OCI-LY7 (cell line): ENCODE measurements at regions not wholly inside any gene's neighbourhood (a gene's known extent, or its start where the extent isn't known, plus 50 kb on each side); places are given as distances from the start of the nearest gene placed in this dataset.

Experiments used
- BruUV-seq: library from RNA; stranded (reverse); fragments of 400-500 nt; replicated peaks from 2 replicates; lab custom pipeline; 2021; lab: Mats Ljungman, UMichigan
- CTCF ChIA-PET: fragments of 300-600 bp; sonication (Branson Sonifier 250); formaldehyde crosslinking; loops from one replicate; lab custom pipeline; 2022; ENCODE audit warnings: antibody characterized with exemption; ENCODE audit not compliant: unreplicated experiment; lab: Charles Lee
- POLR2A ChIA-PET: fragments of 300-600 bp; sonication (Branson Sonifier 250); formaldehyde crosslinking; loops from one replicate; lab custom pipeline; 2022; ENCODE audit warnings: antibody characterized with exemption; lab: Charles Lee
- DNase-seq: peaks from one replicate; pipeline ENCODE4 v3.0.0-alpha.2; 2015; ENCODE audit warnings: low spot score
- H2AFZ ChIP-seq: fragments of 200-600 bp; sonication (generic), shearing (Covaris generic); 2 replicates; pipeline ENCODE4 v1.6.1; 2014; ENCODE audit warnings: mild to moderate bottlenecking, antibody characterized with exemption, low read length, moderate library complexity
- H3K27ac ChIP-seq: fragments of 200-600 bp; sonication (generic); 2 replicates; pipeline ENCODE4 v1.5.1; 2014; ENCODE audit warnings: mixed run types, low read depth, mild to moderate bottlenecking, moderate library complexity, low read length, inconsistent platforms; ENCODE audit not compliant: poor library complexity, severe bottlenecking
- H3K36me3 ChIP-seq: fragments of 200-600 bp; sonication (generic); 2 replicates; pipeline ENCODE4 v1.6.1; 2014; ENCODE audit warnings: mild to moderate bottlenecking, antibody characterized with exemption, low read length, moderate library complexity, mixed read lengths; ENCODE audit not compliant: insufficient read depth
- H3K4me1 ChIP-seq: fragments of 200-600 bp; sonication (generic); 2 replicates; pipeline ENCODE4 v1.5.1; 2014; ENCODE audit warnings: mild to moderate bottlenecking, low read length; ENCODE audit not compliant: insufficient read depth, poor library complexity, severe bottlenecking
- H3K4me2 ChIP-seq: fragments of 200-600 bp; sonication (generic); 2 replicates; pipeline ENCODE4 v1.6.1; 2014; ENCODE audit warnings: mild to moderate bottlenecking, low read length
- H3K4me3 ChIP-seq: fragments of 200-600 bp; sonication (generic); 2 replicates; pipeline ENCODE4 v1.5.1; 2014; ENCODE audit warnings: mild to moderate bottlenecking, low read depth, low read length; ENCODE audit not compliant: poor library complexity, severe bottlenecking
- H3K79me2 ChIP-seq: fragments of 200-600 bp; sonication (generic); 2 replicates; pipeline ENCODE4 v1.6.1; 2016; ENCODE audit warnings: low read depth, mild to moderate bottlenecking, low read length, moderate library complexity, mixed read lengths; ENCODE audit not compliant: insufficient read depth
- H3K9me2 ChIP-seq: fragments of 200-600 bp; sonication (generic); 2 replicates; pipeline ENCODE4 v1.6.1; 2016; ENCODE audit warnings: mild to moderate bottlenecking, low read length, mixed read lengths; ENCODE audit not compliant: insufficient read depth
- H3K9me3 ChIP-seq: fragments of 200-600 bp; sonication (generic); 2 replicates; pipeline ENCODE4 v1.6.1; 2014; ENCODE audit warnings: mild to moderate bottlenecking, mixed run types, low read length, mixed read lengths
- H4K20me1 ChIP-seq: fragments of 200-600 bp; sonication (generic); 2 replicates; pipeline ENCODE4 v1.6.1; 2014; ENCODE audit warnings: mild to moderate bottlenecking, antibody characterized with exemption, low read length, moderate library complexity, mixed read lengths; ENCODE audit not compliant: insufficient read depth
- CTCF ChIP-seq: fragments of 200-600 bp; sonication (generic); conservative IDR thresholded peaks from 2 replicates; pipeline ENCODE4 v1.5.1; 2014; ENCODE audit warnings: mild to moderate bottlenecking, antibody characterized with exemption, low read length, moderate library complexity, mixed read lengths
- EZH2phosphoT487 ChIP-seq: fragments of 200-600 bp; sonication (generic); IDR thresholded peaks from 2 replicates; pipeline ENCODE4 v1.6.1; 2018; ENCODE audit warnings: low read depth, borderline replicate concordance, mild to moderate bottlenecking, mixed run types, antibody characterized with exemption, low read length, moderate library complexity, mixed read lengths
- intact Hi-C: fragments of 100-400 bp; cut with micrococcal nuclease; formaldehyde crosslinking; loops from one replicate; pipeline ENCODE4 v1.10.0; 2022; ENCODE audit not compliant: unreplicated experiment

- Histone ChIP-seq H3K79me2 (no peaks in the 10 kb centered on the region), H3K4me2 (no peak overlapping the region), H3K9me2 (no peaks in the 10 kb centered on the region), H3K27ac (no peak overlapping the region), H2AFZ (no peak overlapping the region), H4K20me1 (no peaks in the 10 kb centered on the region), H3K9me3 (no peaks in the 10 kb centered on the region), H3K36me3 (no peaks in the 10 kb centered on the region), H3K4me3 (no peak overlapping the region), H3K4me1 (no peaks in the 10 kb centered on the region)
- CTCF ChIA-PET = no interaction called here
- TF ChIP-seq EZH2phosphoT487 (no peak), CTCF (no peak)
- DNase-seq = no peak
- intact Hi-C loops = no loop called here
- POLR2A ChIA-PET = interaction anchor here (0.5 kb wide), 1 partner anchor 227 kb away, joined by 3 read pairs; no protein-coding TSS in a partner anchor
- BruUV-seq = no TSS peak
Observed at GRCh38 chr11:109034339-109034696, 369.4 kb downstream of the DDX10 start.

GRCh38 chr11:109035284-109035683, 370.4 kb downstream of the DDX10 start:
- Histone ChIP-seq H3K27ac (no peak overlapping the region), H3K9me3 (no peaks in the 10 kb centered on the region), H3K36me3 (no peaks in the 10 kb centered on the region), H3K79me2 (no peaks in the 10 kb centered on the region), H3K4me1 (no peaks in the 10 kb centered on the region), H3K4me2 (no peak overlapping the region), H3K9me2 (no peaks in the 10 kb centered on the region), H3K4me3 (no peak overlapping the region), H4K20me1 (no peaks in the 10 kb centered on the region), H2AFZ (no peak overlapping the region)
- intact Hi-C loops = no loop called here
- no peak for DNase-seq
- no TSS peak for BruUV-seq
- POLR2A ChIA-PET = no interaction called here
- CTCF ChIA-PET = no interaction called here
- TF ChIP-seq EZH2phosphoT487 (no peak), CTCF (no peak)

- Histone ChIP-seq H3K9me3 (no peaks in the 10 kb centered on the region), H3K4me1 (no peaks in the 10 kb centered on the region), H3K79me2 (no peaks in the 10 kb centered on the region), H3K4me3 (no peak overlapping the region), H3K27ac (no peak overlapping the region), H4K20me1 (no peaks in the 10 kb centered on the region), H2AFZ (no peak overlapping the region), H3K36me3 (no peaks in the 10 kb centered on the region), H3K9me2 (no peaks in the 10 kb centered on the region), H3K4me2 (no peak overlapping the region)
- intact Hi-C loops = no loop called here
- DNase-seq = no peak
- POLR2A ChIA-PET = interaction anchor here (0.7 kb wide), 1 partner anchor 387 kb away, joined by 3 read pairs; no protein-coding TSS in a partner anchor
- no TSS peak for BruUV-seq
- CTCF ChIA-PET = no interaction called here
- TF ChIP-seq EZH2phosphoT487 (no peak), CTCF (no peak)
Observed at GRCh38 chr11:109036011-109036410, 371.1 kb downstream of the DDX10 start.
